Left renal cortex interstitium (tissue), 4 donors: ENCODE measurements at regions not wholly inside any gene's neighbourhood (a gene's known extent, or its start where the extent isn't known, plus 50 kb on each side); places are given as distances from the start of the nearest gene placed in this dataset.

Experiments used
- DNase-seq, 4 donors: peaks; one replicate each; pipeline ENCODE4 v3.0.0-alpha.2; 2013; ENCODE audit warnings: low read depth in 4 of 4, low spot score in 2 of 4, missing footprints in 1 of 4

- no peak for DNase-seq
These were observed 558.6 kb upstream of the HS6ST1 start for GRCh38 chr2:128876986-128877983.

- no peak for DNase-seq
These were observed 560.5 kb upstream of the HS6ST1 start for GRCh38 chr2:128879161-128879560.

GRCh38 chr2:128894896-128895295, 576.2 kb upstream of the HS6ST1 start:
- no peak for DNase-seq

GRCh38 chr2:128901572-128902391, 583.1 kb upstream of the HS6ST1 start:
- no peak for DNase-seq

- no peak for DNase-seq
These were observed 585.0 kb upstream of the HS6ST1 start for GRCh38 chr2:128903637-128904036.

GRCh38 chr2:128911276-128911675, 592.6 kb upstream of the HS6ST1 start:
- no peak for DNase-seq

- no peak for DNase-seq
These were observed 595.7 kb upstream of the HS6ST1 start for GRCh38 chr2:128914320-128914719.

GRCh38 chr2:128921751-128922150, 603.1 kb upstream of the HS6ST1 start:
- DNase-seq, result no peak

GRCh38 chr2:128922154-128922553, 603.5 kb upstream of the HS6ST1 start:
- no peak for DNase-seq

- DNase-seq, result no peak
These were observed 607.0 kb upstream of the HS6ST1 start for GRCh38 chr2:128925631-128926030.

GRCh38 chr2:128930101-128930500, 611.4 kb upstream of the HS6ST1 start:
- no peak for DNase-seq

- no peak for DNase-seq
These were observed 621.7 kb upstream of the HS6ST1 start for GRCh38 chr2:128940378-128940777.

- DNase-seq, result no peak
These were observed 623.1 kb upstream of the HS6ST1 start for GRCh38 chr2:128941751-128942150.

GRCh38 chr2:128949360-128949759, 630.7 kb upstream of the HS6ST1 start:
- DNase-seq, result no peak

GRCh38 chr2:128950758-128951157, 632.1 kb upstream of the HS6ST1 start:
- DNase-seq, result no peak

- DNase-seq, result no peak
These were observed 639.6 kb upstream of the HS6ST1 start for GRCh38 chr2:128958241-128958640.

- no peak for DNase-seq
These were observed 649.0 kb upstream of the HS6ST1 start for GRCh38 chr2:128967646-128968045.

- no peak for DNase-seq
These were observed 650.7 kb upstream of the HS6ST1 start for GRCh38 chr2:128969374-128969773.

GRCh38 chr2:128970332-128971116, 651.9 kb upstream of the HS6ST1 start:
- DNase-seq, result no peak

- no peak for DNase-seq
These were observed 654.9 kb upstream of the HS6ST1 start for GRCh38 chr2:128973566-128973965.

GRCh38 chr2:128978212-128978611, 659.5 kb upstream of the HS6ST1 start:
- no peak for DNase-seq
